ENCODE measurements at regions not wholly inside any gene's neighbourhood (a gene's known extent, or its start where the extent isn't known, plus 50 kb on each side); places are given as distances from the start of the nearest gene placed in this dataset.

- Histone ChIP-seq H4K20me1 (ENCODE audit: insufficient read depth, low read length) (no peaks in the 10 kb centered on the region), H3K27ac (ENCODE audit: low read depth in 1 of 2, low read length in 2 of 2) (no peak overlapping the region), H3K79me2 (ENCODE audit: insufficient read depth, low read length) (no peaks in the 10 kb centered on the region), H3K4me2 (replicated peaks; ENCODE audit: extremely low read depth, low read length, poor library complexity, severe bottlenecking) (no peak overlapping the region), H3K4me3 (replicated peaks in 1 of 3; ENCODE audit: low read depth in 2 of 3, low read length in 3 of 3) (no peak overlapping the region), H3K36me3 (replicated peaks in 1 of 2; ENCODE audit: control insufficient read depth in 1 of 2, insufficient read depth in 2 of 2, low read length in 2 of 2) (no peaks in the 10 kb centered on the region), H3K9ac (ENCODE audit: insufficient read depth, low read length, poor library complexity, severe bottlenecking) (no peak overlapping the region), H3K27me3 (ENCODE audit: control insufficient read depth in 2 of 2, insufficient read depth in 2 of 2, low read length in 2 of 2) (no peaks in the 10 kb centered on the region), H2AFZ (ENCODE audit: insufficient read depth, low read depth, low read length, poor library complexity, severe bottlenecking) (no peak overlapping the region), H3K4me1 (ENCODE audit: control insufficient read depth in 1 of 2, insufficient read depth in 2 of 2, low read length in 2 of 2) (no peaks in the 10 kb centered on the region), H3K9me3 (replicated peaks in 1 of 2; ENCODE audit: control insufficient read depth in 1 of 2, insufficient read depth in 1 of 2, low read length in 2 of 2) (no peaks in the 10 kb centered on the region)
- H3K27me3 Mint-ChIP-seq (ENCODE audit: low read depth in 3 of 3) = peaks cover 1 to 10% (median 4%) of the 10 kb centered on the region in 3 donors
- WGBS (ENCODE audit: insufficient coverage) = no CpG with 5 or more reads among the region's 2 CpGs
- intact Hi-C loops (cut with micrococcal nuclease) = no loop called here
- H3K4me3 Mint-ChIP-seq = no peak overlapping the region
- DNase-seq = no peak
- TF ChIP-seq CTCF (IDR thresholded peaks at IDR 0.05) = no peak
- H3K9me3 Mint-ChIP-seq = peaks cover 0 to 7% (median 5%) of the 10 kb centered on the region in 7 donors
- H3K27ac Mint-ChIP-seq = no peak overlapping the region
- H3K4me1 Mint-ChIP-seq = no peaks in the 10 kb centered on the region
- H3K36me3 Mint-ChIP-seq = no peaks in the 10 kb centered on the region
Observed at GRCh38 chr2:217456016-217456415, 546.8 kb downstream of the TNS1 start.

GRCh38 chr2:217452928-217453327 lies 549.9 kb downstream of the TNS1 start:
- Histone ChIP-seq H3K36me3 (replicated peaks in 1 of 2; ENCODE audit: control insufficient read depth in 1 of 2, insufficient read depth in 2 of 2, low read length in 2 of 2) (no peaks in the 10 kb centered on the region), H3K27me3 (ENCODE audit: control insufficient read depth in 2 of 2, insufficient read depth in 2 of 2, low read length in 2 of 2) (no peaks in the 10 kb centered on the region), H3K4me3 (replicated peaks in 1 of 3; ENCODE audit: low read depth in 2 of 3, low read length in 3 of 3) (no peak overlapping the region), H2AFZ (ENCODE audit: insufficient read depth, low read depth, low read length, poor library complexity, severe bottlenecking) (no peak overlapping the region), H3K79me2 (ENCODE audit: insufficient read depth, low read length) (no peaks in the 10 kb centered on the region), H3K9me3 (replicated peaks in 1 of 2; ENCODE audit: control insufficient read depth in 1 of 2, insufficient read depth in 1 of 2, low read length in 2 of 2) (no peaks in the 10 kb centered on the region), H3K4me2 (replicated peaks; ENCODE audit: extremely low read depth, low read length, poor library complexity, severe bottlenecking) (no peak overlapping the region), H4K20me1 (ENCODE audit: insufficient read depth, low read length) (no peaks in the 10 kb centered on the region), H3K4me1 (ENCODE audit: control insufficient read depth in 1 of 2, insufficient read depth in 2 of 2, low read length in 2 of 2) (no peaks in the 10 kb centered on the region), H3K9ac (ENCODE audit: insufficient read depth, low read length, poor library complexity, severe bottlenecking) (no peak overlapping the region), H3K27ac (ENCODE audit: low read depth in 1 of 2, low read length in 2 of 2) (no peak overlapping the region)
- no peak for DNase-seq
- Mint-ChIP-seq H3K36me3 (no peaks in the 10 kb centered on the region), H3K4me1 (no peaks in the 10 kb centered on the region), H3K9me3 (peaks cover 0 to 5% (median 3%) of the 10 kb centered on the region in 7 donors), H3K4me3 (no peak overlapping the region), H3K27me3 (ENCODE audit: low read depth in 3 of 3) (peaks cover 3 to 10% (median 4%) of the 10 kb centered on the region in 3 donors), H3K27ac (no peak overlapping the region)
- TF ChIP-seq CTCF (IDR thresholded peaks at IDR 0.05) = no peak
- no CpG with 5 or more reads among the region's 1 CpG for WGBS (ENCODE audit: insufficient coverage)
- intact Hi-C loops (cut with micrococcal nuclease) = no loop called here

Measured in CD14-positive monocyte (primary cell).